B cell (primary cell): ENCODE measurements at regions not wholly inside any gene's neighbourhood (a gene's known extent, or its start where the extent isn't known, plus 50 kb on each side); places are given as distances from the start of the nearest gene placed in this dataset.

Source experiments
- EZH2 ChIP-seq: IDR thresholded peaks from 2 replicates; pipeline ENCODE4 v1.6.1; 2012; ENCODE audit warnings: borderline replicate concordance, low read depth, mild to moderate bottlenecking, moderate library complexity, low read length; ENCODE audit not compliant: insufficient read depth, poor library complexity, severe bottlenecking
- TF ChIP-seq, protein P1 (sequence below): fragments of 200-600 bp; IDR thresholded peaks from one replicate; pipeline ENCODE4 v1.8.0; 2022; ENCODE audit warnings: antibody characterized with exemption, mild to moderate bottlenecking

DNA sequence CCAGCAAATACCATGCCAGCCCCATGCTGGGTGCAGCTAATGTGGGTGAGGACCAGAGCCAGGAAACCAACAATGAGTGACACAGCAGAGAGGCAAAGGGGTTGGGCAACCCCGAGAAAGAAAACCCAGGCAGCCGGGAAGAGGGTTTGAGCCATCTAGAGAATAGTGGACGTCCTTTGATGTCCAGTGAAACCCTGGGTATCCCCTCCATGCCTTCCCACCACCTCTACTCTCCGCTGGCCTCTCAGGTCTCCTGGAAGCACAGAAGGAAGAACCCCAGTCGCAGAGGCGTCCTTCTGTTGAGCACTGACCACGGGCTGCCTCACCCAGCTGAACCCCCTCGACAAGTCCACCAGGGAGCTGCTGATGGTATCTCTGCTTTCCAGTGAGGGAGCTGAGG is 657.4 kb upstream of the ID2 start:
- TF ChIP-seq, protein P1, sequence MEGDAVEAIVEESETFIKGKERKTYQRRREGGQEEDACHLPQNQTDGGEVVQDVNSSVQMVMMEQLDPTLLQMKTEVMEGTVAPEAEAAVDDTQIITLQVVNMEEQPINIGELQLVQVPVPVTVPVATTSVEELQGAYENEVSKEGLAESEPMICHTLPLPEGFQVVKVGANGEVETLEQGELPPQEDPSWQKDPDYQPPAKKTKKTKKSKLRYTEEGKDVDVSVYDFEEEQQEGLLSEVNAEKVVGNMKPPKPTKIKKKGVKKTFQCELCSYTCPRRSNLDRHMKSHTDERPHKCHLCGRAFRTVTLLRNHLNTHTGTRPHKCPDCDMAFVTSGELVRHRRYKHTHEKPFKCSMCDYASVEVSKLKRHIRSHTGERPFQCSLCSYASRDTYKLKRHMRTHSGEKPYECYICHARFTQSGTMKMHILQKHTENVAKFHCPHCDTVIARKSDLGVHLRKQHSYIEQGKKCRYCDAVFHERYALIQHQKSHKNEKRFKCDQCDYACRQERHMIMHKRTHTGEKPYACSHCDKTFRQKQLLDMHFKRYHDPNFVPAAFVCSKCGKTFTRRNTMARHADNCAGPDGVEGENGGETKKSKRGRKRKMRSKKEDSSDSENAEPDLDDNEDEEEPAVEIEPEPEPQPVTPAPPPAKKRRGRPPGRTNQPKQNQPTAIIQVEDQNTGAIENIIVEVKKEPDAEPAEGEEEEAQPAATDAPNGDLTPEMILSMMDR: no peak
- no peak for TF ChIP-seq EZH2
